HG03135 (cell line): ENCODE measurements at regions not wholly inside any gene's neighbourhood (a gene's known extent, or its start where the extent isn't known, plus 50 kb on each side); places are given as distances from the start of the nearest gene placed in this dataset.

Experiments
- ATAC-seq: cut with Tn5 transposase; IDR thresholded peaks from one replicate; pipeline ENCODE4 v1.9.1; 2021; ENCODE audit warnings: mild to moderate bottlenecking, moderate library complexity; ENCODE audit not compliant: unreplicated experiment

- ATAC-seq: no peak
These were observed 89.3 kb upstream of the ST8SIA2 start for GRCh38 chr15:92304223-92304975.

GRCh38 chr15:92305343-92305742, 88.3 kb upstream of the ST8SIA2 start:
- ATAC-seq: no peak

GRCh38 chr15:92306663-92307062, 87.0 kb upstream of the ST8SIA2 start:
- ATAC-seq: no peak

- no peak for ATAC-seq
These were observed 78.5 kb upstream of the ST8SIA2 start for GRCh38 chr15:92315144-92315543.

GRCh38 chr15:92315595-92316211, 78.0 kb upstream of the ST8SIA2 start:
- ATAC-seq: no peak

- ATAC-seq: no peak
These were observed 76.9 kb upstream of the ST8SIA2 start for GRCh38 chr15:92316586-92317295.

- no peak for ATAC-seq
These were observed 73.5 kb upstream of the ST8SIA2 start for GRCh38 chr15:92320012-92320699.

- ATAC-seq: no peak
These were observed 70.9 kb upstream of the ST8SIA2 start for GRCh38 chr15:92322566-92323355.

GRCh38 chr15:92323525-92323924, 70.2 kb upstream of the ST8SIA2 start:
- no peak for ATAC-seq

- no peak for ATAC-seq
These were observed 69.3 kb upstream of the ST8SIA2 start for GRCh38 chr15:92324101-92324963.

GRCh38 chr15:92326236-92326635, 67.4 kb upstream of the ST8SIA2 start:
- no peak for ATAC-seq

GRCh38 chr15:92327033-92327432, 66.6 kb upstream of the ST8SIA2 start:
- no peak for ATAC-seq

- no peak for ATAC-seq
These were observed 65.5 kb upstream of the ST8SIA2 start for GRCh38 chr15:92328207-92328606.

GRCh38 chr15:92332125-92332899, 61.4 kb upstream of the ST8SIA2 start:
- no peak for ATAC-seq

- ATAC-seq: no peak
These were observed 60.0 kb upstream of the ST8SIA2 start for GRCh38 chr15:92333709-92334108.

- ATAC-seq: no peak
These were observed 57.2 kb upstream of the ST8SIA2 start for GRCh38 chr15:92336419-92336987.

- no peak for ATAC-seq
These were observed 54.3 kb upstream of the ST8SIA2 start for GRCh38 chr15:92339361-92339760.
